ENCODE measurements at regions not wholly inside any gene's neighbourhood (a gene's known extent, or its start where the extent isn't known, plus 50 kb on each side); places are given as distances from the start of the nearest gene placed in this dataset.

GRCh38 chr13:89828506-89828905 lies 1519.0 kb upstream of the MIR17HG start:
- no peaks in the 10 kb centered on the region for H3K36me3 Mint-ChIP-seq (ENCODE audit: low read depth, unreplicated experiment)
- TF ChIP-seq CTCF (IDR thresholded peaks at IDR 0.05; ENCODE audit: unreplicated experiment), result no peak
- DNase-seq (ENCODE audit: low spot score), result no peak
- H3K27ac Mint-ChIP-seq (ENCODE audit: unreplicated experiment), result no peak overlapping the region
- H3K4me1 Mint-ChIP-seq (ENCODE audit: unreplicated experiment), result no peaks in the 10 kb centered on the region
- no peak overlapping the region for H3K4me3 Mint-ChIP-seq (ENCODE audit: unreplicated experiment)
- H3K9me3 Mint-ChIP-seq (ENCODE audit: unreplicated experiment), result no peaks in the 10 kb centered on the region
- no peaks in the 10 kb centered on the region for H3K27me3 Mint-ChIP-seq (ENCODE audit: unreplicated experiment)

- Mint-ChIP-seq H3K27me3 (ENCODE audit: unreplicated experiment) (no peaks in the 10 kb centered on the region), H3K36me3 (ENCODE audit: low read depth, unreplicated experiment) (no peaks in the 10 kb centered on the region), H3K9me3 (ENCODE audit: unreplicated experiment) (no peaks in the 10 kb centered on the region), H3K4me3 (ENCODE audit: unreplicated experiment) (no peak overlapping the region), H3K27ac (ENCODE audit: unreplicated experiment) (no peak overlapping the region), H3K4me1 (ENCODE audit: unreplicated experiment) (no peaks in the 10 kb centered on the region)
- DNase-seq (ENCODE audit: low spot score), result no peak
- no peak for TF ChIP-seq CTCF (IDR thresholded peaks at IDR 0.05; ENCODE audit: unreplicated experiment)
Measured at GRCh38 chr13:89831157-89831556, 1516.3 kb upstream of the MIR17HG start.

- Mint-ChIP-seq H3K4me1 (ENCODE audit: unreplicated experiment) (no peaks in the 10 kb centered on the region), H3K9me3 (ENCODE audit: unreplicated experiment) (no peaks in the 10 kb centered on the region), H3K36me3 (ENCODE audit: low read depth, unreplicated experiment) (no peaks in the 10 kb centered on the region), H3K27ac (ENCODE audit: unreplicated experiment) (no peak overlapping the region), H3K4me3 (ENCODE audit: unreplicated experiment) (no peak overlapping the region), H3K27me3 (ENCODE audit: unreplicated experiment) (peaks cover 2% of the 10 kb centered on the region)
- no peak for TF ChIP-seq CTCF (IDR thresholded peaks at IDR 0.05; ENCODE audit: unreplicated experiment)
- DNase-seq (ENCODE audit: low spot score), result no peak
Measured at GRCh38 chr13:89832827-89833226, 1514.7 kb upstream of the MIR17HG start.

- Mint-ChIP-seq H3K36me3 (ENCODE audit: low read depth, unreplicated experiment) (no peaks in the 10 kb centered on the region), H3K4me1 (ENCODE audit: unreplicated experiment) (no peaks in the 10 kb centered on the region), H3K27me3 (ENCODE audit: unreplicated experiment) (no peaks in the 10 kb centered on the region), H3K27ac (ENCODE audit: unreplicated experiment) (no peak overlapping the region), H3K4me3 (ENCODE audit: unreplicated experiment) (no peak overlapping the region), H3K9me3 (ENCODE audit: unreplicated experiment) (no peaks in the 10 kb centered on the region)
- DNase-seq (ENCODE audit: low spot score), result no peak
- no peak for TF ChIP-seq CTCF (IDR thresholded peaks at IDR 0.05; ENCODE audit: unreplicated experiment)
Measured at GRCh38 chr13:89843621-89844020, 1503.9 kb upstream of the MIR17HG start.

- Mint-ChIP-seq H3K4me1 (ENCODE audit: unreplicated experiment) (no peaks in the 10 kb centered on the region), H3K27me3 (ENCODE audit: unreplicated experiment) (no peaks in the 10 kb centered on the region), H3K27ac (ENCODE audit: unreplicated experiment) (no peak overlapping the region), H3K36me3 (ENCODE audit: low read depth, unreplicated experiment) (no peaks in the 10 kb centered on the region), H3K4me3 (ENCODE audit: unreplicated experiment) (no peak overlapping the region), H3K9me3 (ENCODE audit: unreplicated experiment) (no peaks in the 10 kb centered on the region)
- no peak for DNase-seq (ENCODE audit: low spot score)
- no peak for TF ChIP-seq CTCF (IDR thresholded peaks at IDR 0.05; ENCODE audit: unreplicated experiment)
Measured at GRCh38 chr13:89845874-89846273, 1501.6 kb upstream of the MIR17HG start.
